Thyroid gland (tissue), 4 donors: ENCODE measurements at regions not wholly inside any gene's neighbourhood (a gene's known extent, or its start where the extent isn't known, plus 50 kb on each side); places are given as distances from the start of the nearest gene placed in this dataset.

ENCODE experiments used
- DNase-seq, 2 donors: peaks; one replicate each; pipeline ENCODE4 v3.0.0-alpha.2; 2019
- H3K27ac ChIP-seq, 3 donors: fragments of 200-600 bp; sonication (generic); 1 replicate in 2 of 3; 2 replicates in 1 of 3; pipeline ENCODE4 v1.5.1; 2016 to 2019; ENCODE audit warnings: mild to moderate bottlenecking in 1 of 3, moderate library complexity in 1 of 3
- H3K27me3 ChIP-seq: fragments of 200-600 bp; sonication (generic); one replicate; pipeline ENCODE4 v1.5.1; 2019
- H3K36me3 ChIP-seq, 2 donors: fragments of 200-600 bp; sonication (generic); one replicate each; pipeline ENCODE4 v1.5.1; 2016 to 2019
- H3K4me1 ChIP-seq, 2 donors: fragments of 200-600 bp; sonication (generic); one replicate each; pipeline ENCODE4 v1.5.1; 2017 to 2019
- H3K4me3 ChIP-seq, 3 donors: fragments of 200-600 bp; sonication (generic); replicated peaks in 1 of 3; 1 replicate in 2 of 3; 2 replicates in 1 of 3; pipeline ENCODE4 v1.5.1; 2016; ENCODE audit warnings: mild to moderate bottlenecking in 1 of 3
- H3K9me3 ChIP-seq: fragments of 200-600 bp; sonication (generic); one replicate; pipeline ENCODE4 v1.5.1; 2017
- POLR2A ChIP-seq, 2 donors: fragments of 450-650 bp; IDR thresholded peaks; one replicate each; pipeline ENCODE4 v1.6.1; 2017; ENCODE audit warnings: antibody characterized with exemption in 2 of 2, mild to moderate bottlenecking in 2 of 2, moderate library complexity in 1 of 2
- WGBS, 2 donors: methylation state at CpG; one replicate each; pipeline ENCODE4 v1.1.5; 2017; 5-methylcytosine and 5-hydroxymethylcytosine counted together
- intact Hi-C: fragments of 100-400 bp; cut with DNase I; formaldehyde crosslinking; loops from one replicate; pipeline ENCODE4 v1.15.1; 2023
- TF ChIP-seq, protein P1 (sequence below), 6 experiments: fragments of 200-600 bp in 3 of 6; fragments of 450-650 bp in 3 of 6; sonication (generic) in 3 of 6; IDR thresholded peaks; one replicate each; pipeline ENCODE4 v1.5.1; 2016 to 2019; ENCODE audit warnings: antibody characterized with exemption in 6 of 6, mild to moderate bottlenecking in 2 of 6, inconsistent platforms in 1 of 6, moderate library complexity in 1 of 6

DNA sequence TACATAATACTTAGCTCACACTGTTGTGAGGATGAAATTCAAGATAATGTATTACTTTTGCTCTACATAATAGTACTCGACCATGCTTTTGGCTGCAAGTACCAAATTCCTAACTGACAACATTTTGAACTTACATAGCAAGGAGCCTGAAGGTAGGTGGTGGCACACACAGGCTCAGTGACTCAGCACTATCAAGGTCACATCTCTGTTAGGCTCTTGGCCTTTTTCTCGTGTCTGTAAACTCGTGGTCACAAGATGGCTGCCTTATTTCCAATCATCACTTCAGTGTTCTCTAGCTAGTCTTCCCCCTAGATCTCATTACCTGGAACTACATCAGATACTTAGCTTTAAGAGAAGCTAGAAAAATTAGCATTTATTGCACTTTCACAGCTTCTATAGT is 61.4 kb upstream of the ABCB5 start:
- 85 to 90% methylated on average over 3 of the region's 3 CpGs for WGBS, 2 donors
- Histone ChIP-seq H3K36me3 (no peaks in the 10 kb centered on the region), H3K4me1 (no peaks in the 10 kb centered on the region), H3K9me3 (no peaks in the 10 kb centered on the region), H3K4me3 (no peak overlapping the region), H3K27me3 (no peaks in the 10 kb centered on the region), H3K27ac (no peak overlapping the region)
- no peak for TF ChIP-seq POLR2A (IDR thresholded peaks at IDR 0.05)
- TF ChIP-seq, protein P1, sequence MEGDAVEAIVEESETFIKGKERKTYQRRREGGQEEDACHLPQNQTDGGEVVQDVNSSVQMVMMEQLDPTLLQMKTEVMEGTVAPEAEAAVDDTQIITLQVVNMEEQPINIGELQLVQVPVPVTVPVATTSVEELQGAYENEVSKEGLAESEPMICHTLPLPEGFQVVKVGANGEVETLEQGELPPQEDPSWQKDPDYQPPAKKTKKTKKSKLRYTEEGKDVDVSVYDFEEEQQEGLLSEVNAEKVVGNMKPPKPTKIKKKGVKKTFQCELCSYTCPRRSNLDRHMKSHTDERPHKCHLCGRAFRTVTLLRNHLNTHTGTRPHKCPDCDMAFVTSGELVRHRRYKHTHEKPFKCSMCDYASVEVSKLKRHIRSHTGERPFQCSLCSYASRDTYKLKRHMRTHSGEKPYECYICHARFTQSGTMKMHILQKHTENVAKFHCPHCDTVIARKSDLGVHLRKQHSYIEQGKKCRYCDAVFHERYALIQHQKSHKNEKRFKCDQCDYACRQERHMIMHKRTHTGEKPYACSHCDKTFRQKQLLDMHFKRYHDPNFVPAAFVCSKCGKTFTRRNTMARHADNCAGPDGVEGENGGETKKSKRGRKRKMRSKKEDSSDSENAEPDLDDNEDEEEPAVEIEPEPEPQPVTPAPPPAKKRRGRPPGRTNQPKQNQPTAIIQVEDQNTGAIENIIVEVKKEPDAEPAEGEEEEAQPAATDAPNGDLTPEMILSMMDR (IDR thresholded peaks at IDR 0.05): no peak
- intact Hi-C loops: no loop called here
- no peak for DNase-seq

DNA sequence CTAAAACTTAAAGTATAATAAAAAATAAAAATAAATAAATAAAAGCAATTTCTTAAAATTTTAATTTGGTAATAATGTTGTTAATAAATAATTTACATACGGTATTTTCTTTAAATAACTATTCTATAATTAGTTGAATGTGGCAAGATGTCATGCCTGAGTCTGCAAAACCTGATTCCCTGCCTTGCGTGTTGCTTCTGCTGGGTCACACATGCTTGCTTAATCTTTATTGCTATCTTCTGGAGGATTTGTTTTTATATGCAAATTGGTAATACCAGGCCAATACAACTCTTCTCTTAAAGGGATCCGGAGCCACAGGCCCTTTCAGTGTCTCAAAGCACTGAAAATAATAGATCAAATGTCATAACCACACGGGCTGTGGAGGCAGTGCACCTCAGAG is 59.4 kb upstream of the ABCB5 start:
- DNase-seq: no peak
- no peaks in the 10 kb centered on the region for H3K9me3 ChIP-seq
- intact Hi-C loops: no loop called here
- 74 to 87% methylated on average over 4 of the region's 4 CpGs for WGBS, 2 donors
- H3K36me3 ChIP-seq: no peaks in the 10 kb centered on the region
- TF ChIP-seq, protein P1 (IDR thresholded peaks at IDR 0.05): no peak
- no peak for TF ChIP-seq POLR2A (IDR thresholded peaks at IDR 0.05)
- no peak overlapping the region for H3K4me3 ChIP-seq
- no peak overlapping the region for H3K27ac ChIP-seq
- no peaks in the 10 kb centered on the region for H3K4me1 ChIP-seq
- no peaks in the 10 kb centered on the region for H3K27me3 ChIP-seq

DNA sequence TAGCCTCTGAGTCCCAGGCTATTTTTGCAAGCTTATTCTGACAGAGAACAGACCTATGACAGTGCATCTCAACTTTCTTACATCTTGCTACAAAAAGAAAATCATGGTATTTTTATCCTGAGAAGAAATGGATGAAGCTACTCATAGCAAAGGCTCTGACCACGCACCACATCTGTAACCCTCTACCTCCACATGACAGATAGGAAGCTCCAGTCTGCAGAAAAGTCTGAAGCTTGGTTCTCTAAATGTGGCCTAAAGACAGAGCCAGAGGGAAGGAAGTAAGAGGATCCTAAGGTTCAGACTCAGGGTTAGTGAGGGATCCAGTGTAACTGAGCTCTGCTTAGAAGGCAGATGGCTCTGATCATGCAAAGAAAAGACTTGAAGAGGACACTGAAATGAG is 58.4 kb upstream of the ABCB5 start:
- no peak overlapping the region for H3K4me3 ChIP-seq
- no peaks in the 10 kb centered on the region for H3K27me3 ChIP-seq
- no peaks in the 10 kb centered on the region for H3K4me1 ChIP-seq
- intact Hi-C loops: no loop called here
- WGBS, 2 donors: 89 to 94% methylated on average over 1 of the region's 1 CpG
- no peak overlapping the region for H3K27ac ChIP-seq
- TF ChIP-seq POLR2A (IDR thresholded peaks at IDR 0.05): no peak
- TF ChIP-seq, protein P1 (IDR thresholded peaks at IDR 0.05): no peak
- no peak for DNase-seq
- no peaks in the 10 kb centered on the region for H3K9me3 ChIP-seq
- no peaks in the 10 kb centered on the region for H3K36me3 ChIP-seq

DNA sequence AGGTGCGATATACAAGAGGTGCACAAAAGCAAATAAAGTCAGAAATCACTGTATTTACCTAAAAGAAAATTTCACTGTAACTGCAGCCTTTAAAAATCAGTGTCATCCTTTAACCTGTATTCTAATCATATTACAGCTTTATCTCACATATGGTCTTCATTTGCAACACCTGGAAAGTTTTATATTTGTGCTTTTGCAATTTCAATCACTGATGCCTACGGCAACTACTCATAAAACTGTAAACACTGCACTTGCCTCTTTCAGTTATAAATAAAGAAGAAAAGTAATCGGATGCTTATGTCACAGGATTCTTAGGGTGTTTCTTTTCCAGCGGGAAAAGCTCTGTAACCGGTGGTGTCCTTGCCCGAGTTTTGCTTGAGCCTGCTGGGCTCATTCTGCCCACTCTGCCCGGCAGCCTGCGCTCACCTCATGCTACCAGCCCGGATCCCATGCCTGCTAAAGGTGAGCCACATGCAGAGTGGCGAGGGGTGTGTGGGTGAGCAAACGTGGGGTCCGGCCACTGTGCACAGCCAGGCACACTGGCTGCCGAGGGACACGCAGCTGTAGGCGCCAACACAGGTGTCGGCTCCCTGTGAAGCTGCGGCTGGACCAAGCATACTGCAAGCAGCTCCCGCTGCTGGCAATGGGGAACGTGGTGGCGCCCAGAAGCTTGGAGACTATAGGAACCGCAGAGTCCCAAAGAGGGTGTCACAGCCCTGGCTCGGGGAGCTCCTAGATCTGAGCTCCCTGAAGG is 56.3 kb upstream of the ABCB5 start:
- intact Hi-C loops: no loop called here
- H3K36me3 ChIP-seq: no peaks in the 10 kb centered on the region
- H3K27me3 ChIP-seq: no peaks in the 10 kb centered on the region
- no peaks in the 10 kb centered on the region for H3K4me1 ChIP-seq
- H3K4me3 ChIP-seq: no peak overlapping the region
- 88% methylated on average over 21 to 22 of the region's 22 CpGs for WGBS, 2 donors
- no peak for DNase-seq
- H3K9me3 ChIP-seq: no peaks in the 10 kb centered on the region
- TF ChIP-seq, protein P1 (IDR thresholded peaks at IDR 0.05): no peak
- TF ChIP-seq POLR2A (IDR thresholded peaks at IDR 0.05): no peak
- no peak overlapping the region for H3K27ac ChIP-seq

DNA sequence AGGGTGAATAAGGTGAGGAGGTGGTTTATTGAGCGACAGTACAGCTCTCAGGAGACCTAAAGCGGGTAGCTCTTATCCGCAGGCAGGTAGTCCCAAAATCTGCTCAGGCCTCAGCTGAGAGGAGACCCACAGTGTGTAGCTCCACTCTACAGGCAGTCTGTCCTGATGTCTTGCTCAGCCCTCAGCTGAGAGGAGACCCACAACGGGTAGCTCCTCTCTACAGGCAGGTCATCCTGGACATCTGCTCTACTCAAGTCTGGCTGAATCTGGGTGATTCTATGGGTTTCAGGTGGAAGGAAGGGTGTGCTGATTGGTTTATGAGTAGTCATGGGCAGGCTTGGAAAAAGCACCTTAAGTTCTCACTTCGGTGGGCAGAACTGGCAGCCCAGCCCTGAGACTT is 55.6 kb upstream of the ABCB5 start:
- no peak for TF ChIP-seq POLR2A (IDR thresholded peaks at IDR 0.05)
- TF ChIP-seq, protein P1 (IDR thresholded peaks at IDR 0.05): no peak
- Histone ChIP-seq H3K4me1 (no peaks in the 10 kb centered on the region), H3K9me3 (no peaks in the 10 kb centered on the region), H3K36me3 (no peaks in the 10 kb centered on the region), H3K27ac (no peak overlapping the region), H3K27me3 (no peaks in the 10 kb centered on the region), H3K4me3 (no peak overlapping the region)
- intact Hi-C loops: no loop called here
- WGBS, 2 donors: 81 to 86% methylated on average over 4 to 5 of the region's 5 CpGs
- no peak for DNase-seq
